22Rv1 (cell line): ENCODE measurements at regions not wholly inside any gene's neighbourhood (a gene's known extent, or its start where the extent isn't known, plus 50 kb on each side); places are given as distances from the start of the nearest gene placed in this dataset.

Experiments
- ZFX ChIP-seq: fragments of 450-650 bp; IDR thresholded peaks from 2 replicates; pipeline ENCODE4 v1.6.1; 2017; ENCODE audit warnings: antibody characterized with exemption, borderline replicate concordance
- TF ChIP-seq, protein P1 (sequence below): fragments of 450-650 bp; IDR thresholded peaks from 2 replicates; pipeline ENCODE4 v1.5.1; 2017; ENCODE audit warnings: mild to moderate bottlenecking

- TF ChIP-seq, protein P1, sequence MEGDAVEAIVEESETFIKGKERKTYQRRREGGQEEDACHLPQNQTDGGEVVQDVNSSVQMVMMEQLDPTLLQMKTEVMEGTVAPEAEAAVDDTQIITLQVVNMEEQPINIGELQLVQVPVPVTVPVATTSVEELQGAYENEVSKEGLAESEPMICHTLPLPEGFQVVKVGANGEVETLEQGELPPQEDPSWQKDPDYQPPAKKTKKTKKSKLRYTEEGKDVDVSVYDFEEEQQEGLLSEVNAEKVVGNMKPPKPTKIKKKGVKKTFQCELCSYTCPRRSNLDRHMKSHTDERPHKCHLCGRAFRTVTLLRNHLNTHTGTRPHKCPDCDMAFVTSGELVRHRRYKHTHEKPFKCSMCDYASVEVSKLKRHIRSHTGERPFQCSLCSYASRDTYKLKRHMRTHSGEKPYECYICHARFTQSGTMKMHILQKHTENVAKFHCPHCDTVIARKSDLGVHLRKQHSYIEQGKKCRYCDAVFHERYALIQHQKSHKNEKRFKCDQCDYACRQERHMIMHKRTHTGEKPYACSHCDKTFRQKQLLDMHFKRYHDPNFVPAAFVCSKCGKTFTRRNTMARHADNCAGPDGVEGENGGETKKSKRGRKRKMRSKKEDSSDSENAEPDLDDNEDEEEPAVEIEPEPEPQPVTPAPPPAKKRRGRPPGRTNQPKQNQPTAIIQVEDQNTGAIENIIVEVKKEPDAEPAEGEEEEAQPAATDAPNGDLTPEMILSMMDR: no peak
- TF ChIP-seq ZFX: no peak
These were observed 219.7 kb upstream of the RPL38 start for GRCh38 chr17:73983621-73984400.
